Epithelial cell of esophagus (primary cell): ENCODE measurements at regions not wholly inside any gene's neighbourhood (a gene's known extent, or its start where the extent isn't known, plus 50 kb on each side); places are given as distances from the start of the nearest gene placed in this dataset.

Experiments used
- DNase-seq: peaks from one replicate; pipeline ENCODE4 v3.0.0; 2010; ENCODE audit warnings: low read depth
- H3K4me3 ChIP-seq: 2 replicates; pipeline ENCODE4 v1.5.1; 2011; ENCODE audit warnings: mild to moderate bottlenecking, low read length, control low read depth
- CTCF ChIP-seq: IDR thresholded peaks from 2 replicates; pipeline ENCODE4 v1.5.1; 2011; ENCODE audit warnings: low read depth, mild to moderate bottlenecking, low read length, control low read depth, inconsistent platforms; ENCODE audit not compliant: insufficient read depth; ENCODE audit errors: missing control alignments

- TF ChIP-seq CTCF: no peak
- DNase-seq: no peak
Observed at GRCh38 chr3:127469760-127470159, 120.8 kb downstream of the TPRA1 start.

GRCh38 chr3:127467391-127467790, 123.1 kb downstream of the TPRA1 start:
- no peak for DNase-seq
- TF ChIP-seq CTCF: no peak
- no peak overlapping the region for H3K4me3 ChIP-seq

More at GRCh38 chr3:127469760-127470159, 120.8 kb downstream of the TPRA1 start:
- no peak overlapping the region for H3K4me3 ChIP-seq

- no peak overlapping the region for H3K4me3 ChIP-seq
- DNase-seq: no peak
- no peak for TF ChIP-seq CTCF
Observed at GRCh38 chr3:127464642-127465041, 125.9 kb downstream of the TPRA1 start.

- no peak for DNase-seq
- TF ChIP-seq CTCF: no peak
- no peak overlapping the region for H3K4me3 ChIP-seq
Observed at GRCh38 chr3:127462111-127462655, 128.3 kb downstream of the TPRA1 start.

GRCh38 chr3:127461286-127461910, 129.1 kb downstream of the TPRA1 start:
- DNase-seq: no peak
- no peak for TF ChIP-seq CTCF
- no peak overlapping the region for H3K4me3 ChIP-seq

- H3K4me3 ChIP-seq: no peak overlapping the region
- DNase-seq: no peak
Observed at GRCh38 chr3:127459891-127460290, 130.6 kb downstream of the TPRA1 start.

More at GRCh38 chr3:127459891-127460290, 130.6 kb downstream of the TPRA1 start:
- no peak for TF ChIP-seq CTCF
